Uterus (tissue), 3 donors: ENCODE measurements at regions not wholly inside any gene's neighbourhood (a gene's known extent, or its start where the extent isn't known, plus 50 kb on each side); places are given as distances from the start of the nearest gene placed in this dataset.

Experiments
- DNase-seq, 2 donors: peaks; one replicate each; pipeline ENCODE4 v3.0.0-alpha.2; 2019 to 2020
- H3K27ac ChIP-seq, 2 donors: fragments of 200-600 bp; sonication (generic); 1 replicate in 1 of 2; 2 replicates in 1 of 2; pipeline ENCODE4 v1.5.1; 2016 to 2018
- H3K27me3 ChIP-seq, 2 donors: fragments of 200-600 bp; sonication (generic); one replicate each; pipeline ENCODE4 v1.5.1; 2018 to 2019; ENCODE audit warnings: control low read depth in 1 of 2
- H3K36me3 ChIP-seq, 2 donors: fragments of 200-600 bp; sonication (generic); one replicate each; pipeline ENCODE4 v1.5.1; 2019; ENCODE audit warnings: control low read depth in 1 of 2
- H3K4me1 ChIP-seq, 2 donors: fragments of 200-600 bp; sonication (generic); one replicate each; pipeline ENCODE4 v1.5.1; 2018 to 2019; ENCODE audit warnings: control low read depth in 1 of 2
- H3K4me3 ChIP-seq, 2 donors: fragments of 200-600 bp; sonication (generic); 1 replicate in 1 of 2; 2 replicates in 1 of 2; pipeline ENCODE4 v1.5.1; 2018 to 2019; ENCODE audit warnings: mild to moderate bottlenecking in 1 of 2
- H3K9me3 ChIP-seq, 2 donors: fragments of 200-600 bp; sonication (generic); one replicate each; pipeline ENCODE4 v1.5.1; 2019; ENCODE audit warnings: control low read depth in 1 of 2
- CTCF ChIP-seq, 4 experiments: fragments of 200-600 bp in 2 of 4; fragments of 450-650 bp in 2 of 4; sonication (generic) in 2 of 4; IDR thresholded peaks; one replicate each; pipeline ENCODE4 v1.5.1; 2016 to 2019; ENCODE audit warnings: antibody characterized with exemption in 4 of 4, mild to moderate bottlenecking in 2 of 4, moderate library complexity in 1 of 4
- POLR2A ChIP-seq, 2 donors: fragments of 450-650 bp; IDR thresholded peaks; one replicate each; pipeline ENCODE4 v1.6.1; 2016; ENCODE audit warnings: antibody characterized with exemption in 2 of 2, mild to moderate bottlenecking in 1 of 2, moderate library complexity in 1 of 2
- intact Hi-C: fragments of 100-400 bp; cut with DNase I; formaldehyde crosslinking; loops from one replicate; pipeline ENCODE4 v1.15.1; 2023; ENCODE audit warnings: low total_unique reads
- donor health status: DM: yes; HTN: yes; CAD: no.

GRCh38 chr18:56381196-56381595, 257.2 kb downstream of the TXNL1 start:
- no peaks in the 10 kb centered on the region for H3K27me3 ChIP-seq
- no peaks in the 10 kb centered on the region for H3K9me3 ChIP-seq
- H3K27ac ChIP-seq: no peak overlapping the region
- H3K4me1 ChIP-seq: no peaks in the 10 kb centered on the region
- H3K4me3 ChIP-seq: no peak overlapping the region
- DNase-seq: no peak
- no peaks in the 10 kb centered on the region for H3K36me3 ChIP-seq
- intact Hi-C loops: no loop called here
- no peak for TF ChIP-seq POLR2A (IDR thresholded peaks at IDR 0.05)
- no peak for TF ChIP-seq CTCF (IDR thresholded peaks at IDR 0.05)

- Histone ChIP-seq H3K27ac (no peak overlapping the region), H3K27me3 (no peaks in the 10 kb centered on the region), H3K4me3 (no peak overlapping the region), H3K36me3 (no peaks in the 10 kb centered on the region), H3K9me3 (no peaks in the 10 kb centered on the region), H3K4me1 (no peaks in the 10 kb centered on the region)
- TF ChIP-seq POLR2A (IDR thresholded peaks at IDR 0.05) (no peak), CTCF (IDR thresholded peaks at IDR 0.05) (no peak)
- DNase-seq: no peak
- intact Hi-C loops: no loop called here
These were observed 257.7 kb downstream of the TXNL1 start for GRCh38 chr18:56380685-56381084.

- TF ChIP-seq POLR2A (IDR thresholded peaks at IDR 0.05): no peak
- no peak for TF ChIP-seq CTCF (IDR thresholded peaks at IDR 0.05)
- Histone ChIP-seq H3K27me3 (no peaks in the 10 kb centered on the region), H3K36me3 (no peaks in the 10 kb centered on the region), H3K4me3 (peak overlapping the region in 1 of 2 donors; percentile 19), H3K27ac (peak overlapping the region; percentile 38 to 64), H3K4me1 (no peaks in the 10 kb centered on the region), H3K9me3 (no peaks in the 10 kb centered on the region)
- intact Hi-C loops: no loop called here
- DNase-seq: no peak
These were observed 259.1 kb downstream of the TXNL1 start for GRCh38 chr18:56379256-56379655.

GRCh38 chr18:56377231-56377630, 261.2 kb downstream of the TXNL1 start:
- intact Hi-C loops: no loop called here
- H3K27me3 ChIP-seq: no peaks in the 10 kb centered on the region
- no peaks in the 10 kb centered on the region for H3K9me3 ChIP-seq
- no peak overlapping the region for H3K4me3 ChIP-seq
- DNase-seq: peak in 1 of 2 donors; percentile 24
- no peaks in the 10 kb centered on the region for H3K4me1 ChIP-seq
- no peaks in the 10 kb centered on the region for H3K36me3 ChIP-seq
- peak overlapping the region; percentile 64 to 78 for H3K27ac ChIP-seq
- TF ChIP-seq CTCF (IDR thresholded peaks at IDR 0.05) (no peak), POLR2A (IDR thresholded peaks at IDR 0.05) (no peak)

- Histone ChIP-seq H3K27ac (no peak overlapping the region), H3K36me3 (no peaks in the 10 kb centered on the region), H3K27me3 (no peaks in the 10 kb centered on the region), H3K4me1 (no peaks in the 10 kb centered on the region), H3K4me3 (no peak overlapping the region), H3K9me3 (no peaks in the 10 kb centered on the region)
- DNase-seq: no peak
- no peak for TF ChIP-seq CTCF (IDR thresholded peaks at IDR 0.05)
- TF ChIP-seq POLR2A (IDR thresholded peaks at IDR 0.05): no peak
- intact Hi-C loops: no loop called here
These were observed 264.3 kb downstream of the TXNL1 start for GRCh38 chr18:56374007-56374655.
